K562 (cell line): ENCODE measurements at regions not wholly inside any gene's neighbourhood (a gene's known extent, or its start where the extent isn't known, plus 50 kb on each side); places are given as distances from the start of the nearest gene placed in this dataset.
"Not testable (repeated sequence)": the region's sequence is repeated elsewhere in the genome, so short reads cannot be mapped to it uniquely, and the experiment has no call there.

Experiments used
- ATAC-seq: fragments of 200-7000 bp; cut with Tn5 transposase; 3 replicates; pipeline ENCODE4 v1.9.1; 2020; ENCODE audit warnings: moderate library complexity
- BruUV-seq: library from RNA; stranded (reverse); fragments of 400-500 nt; replicated peaks from 2 replicates; lab custom pipeline; 2021; lab: Mats Ljungman, UMichigan
- CTCF ChIA-PET: fragments of 300-600 bp; formaldehyde crosslinking; extraction: SDS; loops from one replicate; lab custom pipeline; 2021; ENCODE audit warnings: low intra/inter-chr PET ratio; lab: Yijun Ruan, JAX
- POLR2A ChIA-PET: fragments of 300-600, 350-650 bp; sonication (Branson Sonifier 250); formaldehyde crosslinking; extraction: SDS; loops from one replicate; lab custom pipeline; 2021; ENCODE audit warnings: antibody characterized with exemption, inconsistent platforms; lab: Yijun Ruan, JAX
- DNase-seq, 4 experiments: peaks; one replicate each; pipeline versions ENCODE4 v3.0.0 to v3.0.0-alpha.2; 2011 to 2018; ENCODE audit warnings: low spot score in 3 of 4, mixed read lengths in 3 of 4; ENCODE audit errors: extremely low read depth in 1 of 4
- FAIRE-seq: peaks from 2 replicates; lab custom pipeline; 2011; peaks lifted over from hg19 to GRCh38; lab: Jason Lieb, UNC
- H2AFZ ChIP-seq: 2 replicates; pipeline ENCODE4 v1.6.0; 2011; ENCODE audit warnings: low read depth, low read length, control low read depth, inconsistent platforms
- H3K27ac ChIP-seq: fragments of 200-600 bp; 3 replicates; pipeline ENCODE4 v1.8.0; 2011; ENCODE audit warnings: low read depth, mild to moderate bottlenecking, control low read depth, inconsistent platforms, low read length, moderate library complexity, mixed read lengths; ENCODE audit errors: extremely low read depth
- H3K27me3 ChIP-seq, 2 experiments: fragments of 300-600 bp in 1 of 2; 2 replicates in 1 of 2; 3 replicates in 1 of 2; pipeline versions ENCODE4 v1.6.0 to v1.8.0; 2011; ENCODE audit warnings: inconsistent platforms in 2 of 2, low read length in 2 of 2, mild to moderate bottlenecking in 1 of 2, mixed read lengths in 1 of 2, moderate library complexity in 1 of 2; ENCODE audit not compliant: control insufficient read depth in 2 of 2, insufficient read depth in 2 of 2
- H3K36me3 ChIP-seq: fragments of 300-600 bp; 3 replicates; pipeline ENCODE4 v1.8.0; 2011; ENCODE audit warnings: mild to moderate bottlenecking, low read length, inconsistent platforms; ENCODE audit not compliant: control insufficient read depth, insufficient read depth
- H3K4me1 ChIP-seq, 2 experiments: fragments of 200-600 bp in 1 of 2; replicated peaks in 1 of 2; 2 replicates in 1 of 2; 3 replicates in 1 of 2; pipeline versions ENCODE4 v1.5.1 to v1.8.0; 2011; ENCODE audit warnings: inconsistent platforms in 2 of 2, low read length in 2 of 2, mild to moderate bottlenecking in 1 of 2, mixed read lengths in 1 of 2, moderate library complexity in 1 of 2; ENCODE audit not compliant: control insufficient read depth in 2 of 2, insufficient read depth in 2 of 2
- H3K4me2 ChIP-seq: 2 replicates; pipeline ENCODE4 v1.6.1; 2011; ENCODE audit warnings: low read length, control low read depth, inconsistent platforms, mixed read lengths; ENCODE audit not compliant: insufficient read depth
- H3K4me3 ChIP-seq: fragments of 200-600 bp; sonication (generic), shearing (Covaris generic); 2 replicates; pipeline ENCODE4 v1.5.1; 2016; ENCODE audit warnings: control low read depth, inconsistent platforms
- H3K79me2 ChIP-seq: fragments of 200-600 bp; 3 replicates; pipeline ENCODE4 v1.8.0; 2011; ENCODE audit warnings: low read length, inconsistent platforms; ENCODE audit not compliant: control insufficient read depth, insufficient read depth
- H3K9ac ChIP-seq, 2 experiments: 2 replicates each; pipeline versions ENCODE4 v1.6.0 to v1.6.1; 2011; ENCODE audit warnings: low read depth in 2 of 2, low read length in 2 of 2, control low read depth in 1 of 2, inconsistent platforms in 1 of 2, mild to moderate bottlenecking in 1 of 2, mixed read lengths in 1 of 2; ENCODE audit not compliant: insufficient read depth in 1 of 2
- H3K9me1 ChIP-seq: one replicate; pipeline ENCODE4 v1.6.0; 2011; ENCODE audit warnings: inconsistent platforms, mild to moderate bottlenecking, low read length, moderate library complexity; ENCODE audit not compliant: control insufficient read depth, insufficient read depth
- H3K9me3 ChIP-seq: replicated peaks from 2 replicates; pipeline ENCODE4 v1.5.1; 2011; ENCODE audit warnings: low read depth, low read length, inconsistent platforms; ENCODE audit not compliant: control insufficient read depth, insufficient read depth
- H4K20me1 ChIP-seq: replicated peaks from 2 replicates; pipeline ENCODE4 v1.6.1; 2011; ENCODE audit warnings: low read length, inconsistent platforms, mixed read lengths; ENCODE audit not compliant: control insufficient read depth, insufficient read depth
- HMBOX1 ChIP-seq: sonication (generic); IDR thresholded peaks from 2 replicates; pipeline ENCODE4 v1.6.1; 2016
- WGBS: fragments of 100-300 bp; shearing (Covaris generic); methylation state at CpG from one replicate; pipeline ENCODE4 v1.1.6; 2016; ENCODE audit warnings: low coverage, mixed read lengths; ENCODE audit not compliant: insufficient coverage; ENCODE audit errors: missing lambda C conversion rate; 5-methylcytosine and 5-hydroxymethylcytosine counted together
- in situ Hi-C: fragments of 300-500 bp; cut with MboI; formaldehyde crosslinking; loops from 4 replicates; pipeline ENCODE4 v1.15.0; 2018; ENCODE audit warnings: inconsistent platforms, mixed read lengths
- intact Hi-C: fragments of 100-400 bp; cut with micrococcal nuclease; formaldehyde crosslinking; loops from 2 replicates; pipeline ENCODE4 v1.14.2; 2022

- CTCF ChIA-PET, POLR2A ChIA-PET, H4K20me1 ChIP-seq, H3K9ac ChIP-seq, H3K4me2 ChIP-seq, H3K27me3 ChIP-seq, H2AFZ ChIP-seq, H3K4me1 ChIP-seq, H3K36me3 ChIP-seq, ATAC-seq, in situ Hi-C loops, H3K79me2 ChIP-seq, intact Hi-C loops, H3K27ac ChIP-seq, H3K9me3 ChIP-seq, FAIRE-seq, DNase-seq, H3K4me3 ChIP-seq, BruUV-seq, H3K9me1 ChIP-seq: not testable (repeated sequence)
- WGBS, result 80% methylated on average over 1 of the region's 6 CpGs
Observed at GRCh38 chr16:16463792-16464191, 84.9 kb downstream of the NPIPA7 start.

- H3K4me3 ChIP-seq, intact Hi-C loops, BruUV-seq, ATAC-seq, POLR2A ChIA-PET, H3K9me1 ChIP-seq, H3K4me2 ChIP-seq, H2AFZ ChIP-seq, CTCF ChIA-PET, H3K9ac ChIP-seq, H3K4me1 ChIP-seq, in situ Hi-C loops, DNase-seq, H3K36me3 ChIP-seq, FAIRE-seq, H4K20me1 ChIP-seq, H3K9me3 ChIP-seq, H3K79me2 ChIP-seq, H3K27me3 ChIP-seq, H3K27ac ChIP-seq: not testable (repeated sequence)
- WGBS, result 0% methylated on average over 3 of the region's 4 CpGs
- peak; percentile 93 for TF ChIP-seq HMBOX1
Observed at GRCh38 chr16:16488919-16489318, 110.0 kb downstream of the NPIPA7 start.

GRCh38 chr16:16489466-16489865, 110.5 kb downstream of the NPIPA7 start:
- H3K9ac ChIP-seq, FAIRE-seq, H3K36me3 ChIP-seq, H3K27ac ChIP-seq, H2AFZ ChIP-seq, POLR2A ChIA-PET, H3K4me3 ChIP-seq, H3K4me1 ChIP-seq, CTCF ChIA-PET, H3K9me3 ChIP-seq, H4K20me1 ChIP-seq, in situ Hi-C loops, DNase-seq, intact Hi-C loops, H3K27me3 ChIP-seq, H3K4me2 ChIP-seq, BruUV-seq, H3K9me1 ChIP-seq, H3K79me2 ChIP-seq, ATAC-seq: not testable (repeated sequence)
- no CpG with 5 or more reads among the region's 15 CpGs for WGBS

DNA sequence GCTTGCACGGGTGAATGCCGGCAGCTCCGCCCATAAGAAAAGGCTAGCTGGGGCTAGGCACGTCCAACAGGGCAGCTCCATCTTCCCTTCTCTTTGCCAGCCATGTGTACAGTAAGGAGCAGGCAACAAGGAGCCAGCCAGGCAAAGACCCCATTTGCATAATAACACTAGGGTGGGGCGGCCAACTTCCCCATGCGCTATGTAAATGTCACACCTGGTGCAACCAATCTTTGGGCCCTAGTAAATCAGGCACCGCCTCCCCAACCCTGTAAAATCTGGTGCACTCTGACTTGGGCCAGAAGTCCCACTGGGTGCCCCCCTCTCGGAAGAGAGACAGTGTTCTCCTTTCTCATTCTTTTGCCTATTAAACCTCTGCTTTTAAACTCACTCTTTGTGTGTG, 115.2 kb downstream of the NPIPA7 start:
- H3K36me3 ChIP-seq, H2AFZ ChIP-seq, in situ Hi-C loops, H3K9me1 ChIP-seq, POLR2A ChIA-PET, H3K4me3 ChIP-seq, H3K27ac ChIP-seq, BruUV-seq, H3K27me3 ChIP-seq, DNase-seq, H4K20me1 ChIP-seq, CTCF ChIA-PET, H3K4me1 ChIP-seq, H3K9ac ChIP-seq, intact Hi-C loops, H3K79me2 ChIP-seq, H3K9me3 ChIP-seq, FAIRE-seq, H3K4me2 ChIP-seq: not testable (repeated sequence)
- peak; percentile 87 for ATAC-seq
- WGBS, result no CpG with 5 or more reads among the region's 8 CpGs
